Activated naive CD8-positive, alpha-beta T cell treated with anti-CD3 and anti-CD28 coated beads, Interleukin-2, amount 50 U/mL, for 24 hours (primary cell): ENCODE measurements at regions not wholly inside any gene's neighbourhood (a gene's known extent, or its start where the extent isn't known, plus 50 kb on each side); places are given as distances from the start of the nearest gene placed in this dataset.
"Not testable (repeated sequence)": the region's sequence is repeated elsewhere in the genome, so short reads cannot be mapped to it uniquely, and the experiment has no call there.

Experiments
- ATAC-seq: fragments of 150-1000 bp; cut with Tn5 transposase; one replicate; pipeline ENCODE4 v1.10.0; 2021
- DNase-seq: peaks from one replicate; pipeline ENCODE4 v3.0.0; 2021
- H3K27ac Mint-ChIP-seq: one replicate; pipeline ENCODE4 v1.8.0; 2021; ENCODE audit warnings: mild to moderate bottlenecking, mixed read lengths
- H3K27me3 Mint-ChIP-seq: one replicate; pipeline ENCODE4 v1.8.0; 2021; ENCODE audit warnings: mixed read lengths
- H3K36me3 Mint-ChIP-seq: one replicate; pipeline ENCODE4 v1.8.0; 2021; ENCODE audit warnings: low read depth, mixed read lengths
- H3K4me1 Mint-ChIP-seq: one replicate; pipeline ENCODE4 v1.8.0; 2021; ENCODE audit warnings: mixed read lengths
- H3K4me3 Mint-ChIP-seq: one replicate; pipeline ENCODE4 v1.8.0; 2021; ENCODE audit warnings: mild to moderate bottlenecking, moderate library complexity, mixed read lengths
- H3K9me3 Mint-ChIP-seq: one replicate; pipeline ENCODE4 v1.8.0; 2021; ENCODE audit warnings: mixed read lengths

GRCh38 chr7:119090851-119091250, 866.3 kb downstream of the ANKRD7 start:
- Mint-ChIP-seq H3K4me3 (no peak overlapping the region), H3K36me3 (no peaks in the 10 kb centered on the region), H3K4me1 (no peaks in the 10 kb centered on the region), H3K9me3 (peaks cover 4% of the 10 kb centered on the region), H3K27ac (no peak overlapping the region), H3K27me3 (no peaks in the 10 kb centered on the region)
- DNase-seq, result no peak
- ATAC-seq, result no peak

- H3K36me3 Mint-ChIP-seq, result no peaks in the 10 kb centered on the region
- ATAC-seq, result no peak
- H3K27me3 Mint-ChIP-seq, result no peaks in the 10 kb centered on the region
- DNase-seq, result no peak
- H3K9me3 Mint-ChIP-seq, result no peaks in the 10 kb centered on the region
- H3K4me3 Mint-ChIP-seq, result no peak overlapping the region
- H3K27ac Mint-ChIP-seq, result no peak overlapping the region
- H3K4me1 Mint-ChIP-seq, result no peaks in the 10 kb centered on the region
Observed at GRCh38 chr7:119096683-119097082, 872.2 kb downstream of the ANKRD7 start.

GRCh38 chr7:119100611-119101258, 876.2 kb downstream of the ANKRD7 start:
- H3K9me3 Mint-ChIP-seq, result not testable (repeated sequence)

GRCh38 chr7:119102291-119102690, 877.8 kb downstream of the ANKRD7 start:
- DNase-seq (no peak), ATAC-seq (no peak)
- H3K4me1 Mint-ChIP-seq, result no peaks in the 10 kb centered on the region
- no peak overlapping the region for H3K27ac Mint-ChIP-seq
- H3K9me3 Mint-ChIP-seq, result no peaks in the 10 kb centered on the region
- H3K4me3 Mint-ChIP-seq, result no peak overlapping the region
- H3K36me3 Mint-ChIP-seq, result no peaks in the 10 kb centered on the region
- H3K27me3 Mint-ChIP-seq, result no peaks in the 10 kb centered on the region

More at GRCh38 chr7:119100611-119101258, 876.2 kb downstream of the ANKRD7 start:
- H3K4me1 Mint-ChIP-seq, H3K4me3 Mint-ChIP-seq, ATAC-seq, H3K27ac Mint-ChIP-seq, H3K27me3 Mint-ChIP-seq, DNase-seq, H3K36me3 Mint-ChIP-seq: not testable (repeated sequence)

- no peak for ATAC-seq
- H3K27ac Mint-ChIP-seq, result no peak overlapping the region
- no peaks in the 10 kb centered on the region for H3K27me3 Mint-ChIP-seq
- no peak for DNase-seq
- no peak overlapping the region for H3K4me3 Mint-ChIP-seq
- H3K4me1 Mint-ChIP-seq, result no peaks in the 10 kb centered on the region
- H3K36me3 Mint-ChIP-seq, result no peaks in the 10 kb centered on the region
- no peaks in the 10 kb centered on the region for H3K9me3 Mint-ChIP-seq
Observed at GRCh38 chr7:119105381-119105780, 880.9 kb downstream of the ANKRD7 start.

GRCh38 chr7:119123326-119123725, 898.8 kb downstream of the ANKRD7 start:
- ATAC-seq (no peak), DNase-seq (no peak)
- Mint-ChIP-seq H3K9me3 (no peaks in the 10 kb centered on the region), H3K36me3 (no peaks in the 10 kb centered on the region), H3K4me1 (no peaks in the 10 kb centered on the region), H3K27ac (no peak overlapping the region), H3K27me3 (no peaks in the 10 kb centered on the region), H3K4me3 (no peak overlapping the region)

- DNase-seq (no peak), ATAC-seq (no peak)
- Mint-ChIP-seq H3K9me3 (no peaks in the 10 kb centered on the region), H3K4me1 (no peaks in the 10 kb centered on the region), H3K36me3 (no peaks in the 10 kb centered on the region), H3K27ac (no peak overlapping the region), H3K4me3 (no peak overlapping the region), H3K27me3 (no peaks in the 10 kb centered on the region)
Observed at GRCh38 chr7:119127706-119128105, 903.2 kb downstream of the ANKRD7 start.

- H3K27ac Mint-ChIP-seq, result no peak overlapping the region
- no peaks in the 10 kb centered on the region for H3K36me3 Mint-ChIP-seq
- DNase-seq, result no peak
- H3K4me1 Mint-ChIP-seq, result no peaks in the 10 kb centered on the region
- no peaks in the 10 kb centered on the region for H3K9me3 Mint-ChIP-seq
- H3K4me3 Mint-ChIP-seq, result no peak overlapping the region
- no peaks in the 10 kb centered on the region for H3K27me3 Mint-ChIP-seq
- ATAC-seq, result no peak
Observed at GRCh38 chr7:119132436-119132835, 907.9 kb downstream of the ANKRD7 start.

- no peak overlapping the region for H3K27ac Mint-ChIP-seq
- peaks cover 20% of the 10 kb centered on the region for H3K9me3 Mint-ChIP-seq
- H3K4me1 Mint-ChIP-seq, result no peaks in the 10 kb centered on the region
- H3K36me3 Mint-ChIP-seq, result no peaks in the 10 kb centered on the region
- ATAC-seq (no peak), DNase-seq (no peak)
- no peak overlapping the region for H3K4me3 Mint-ChIP-seq
- no peaks in the 10 kb centered on the region for H3K27me3 Mint-ChIP-seq
Observed at GRCh38 chr7:119167431-119167830, 942.9 kb downstream of the ANKRD7 start.

- Mint-ChIP-seq H3K27me3 (no peaks in the 10 kb centered on the region), H3K4me3 (no peak overlapping the region), H3K27ac (no peak overlapping the region), H3K4me1 (no peaks in the 10 kb centered on the region), H3K9me3 (peaks cover 9% of the 10 kb centered on the region), H3K36me3 (no peaks in the 10 kb centered on the region)
- no peak for DNase-seq
- ATAC-seq, result no peak
Observed at GRCh38 chr7:119172043-119172442, 947.5 kb downstream of the ANKRD7 start.

GRCh38 chr7:119175911-119176627, 951.6 kb downstream of the ANKRD7 start:
- no peaks in the 10 kb centered on the region for H3K9me3 Mint-ChIP-seq
- no peak overlapping the region for H3K4me3 Mint-ChIP-seq
- ATAC-seq, result no peak
- H3K4me1 Mint-ChIP-seq, result no peaks in the 10 kb centered on the region
- no peaks in the 10 kb centered on the region for H3K27me3 Mint-ChIP-seq
- H3K27ac Mint-ChIP-seq, result no peak overlapping the region
- peak; percentile 13 for DNase-seq
- H3K36me3 Mint-ChIP-seq, result no peaks in the 10 kb centered on the region

GRCh38 chr7:119177863-119178262, 953.4 kb downstream of the ANKRD7 start:
- H3K4me3 Mint-ChIP-seq, result no peak overlapping the region
- H3K4me1 Mint-ChIP-seq, result no peaks in the 10 kb centered on the region
- peaks cover 4% of the 10 kb centered on the region for H3K9me3 Mint-ChIP-seq
- no peak overlapping the region for H3K27ac Mint-ChIP-seq
- no peak for DNase-seq
- H3K36me3 Mint-ChIP-seq, result no peaks in the 10 kb centered on the region
- no peak for ATAC-seq
- H3K27me3 Mint-ChIP-seq, result no peaks in the 10 kb centered on the region

GRCh38 chr7:119184124-119184788, 959.8 kb downstream of the ANKRD7 start:
- ATAC-seq (no peak), DNase-seq (no peak)
- no peak overlapping the region for H3K4me3 Mint-ChIP-seq
- no peaks in the 10 kb centered on the region for H3K27me3 Mint-ChIP-seq
- no peaks in the 10 kb centered on the region for H3K36me3 Mint-ChIP-seq
- peaks cover 11% of the 10 kb centered on the region for H3K9me3 Mint-ChIP-seq
- no peaks in the 10 kb centered on the region for H3K4me1 Mint-ChIP-seq
- no peak overlapping the region for H3K27ac Mint-ChIP-seq

- no peak overlapping the region for H3K4me3 Mint-ChIP-seq
- no peaks in the 10 kb centered on the region for H3K4me1 Mint-ChIP-seq
- no peaks in the 10 kb centered on the region for H3K27me3 Mint-ChIP-seq
- DNase-seq (no peak), ATAC-seq (no peak)
- H3K36me3 Mint-ChIP-seq, result no peaks in the 10 kb centered on the region
- no peak overlapping the region for H3K27ac Mint-ChIP-seq
- H3K9me3 Mint-ChIP-seq, result no peaks in the 10 kb centered on the region
Observed at GRCh38 chr7:119196183-119196582, 971.7 kb downstream of the ANKRD7 start.

- no peak for ATAC-seq
- DNase-seq, result no peak
Observed at GRCh38 chr7:119197172-119197876, 972.8 kb downstream of the ANKRD7 start.

More at GRCh38 chr7:119197172-119197876, 972.8 kb downstream of the ANKRD7 start:
- Mint-ChIP-seq H3K4me3 (no peak overlapping the region), H3K27me3 (no peaks in the 10 kb centered on the region), H3K9me3 (no peaks in the 10 kb centered on the region), H3K36me3 (no peaks in the 10 kb centered on the region), H3K27ac (no peak overlapping the region), H3K4me1 (no peaks in the 10 kb centered on the region)
